A549 (cell line): ENCODE measurements at regions not wholly inside any gene's neighbourhood (a gene's known extent, or its start where the extent isn't known, plus 50 kb on each side); places are given as distances from the start of the nearest gene placed in this dataset.
A peak's percentile ranks its signal among the peaks of the same experiment; 100 is the strongest.

ENCODE experiments used
- ATAC-seq, 2 experiments: fragments of 200-7000 bp in 1 of 2; fragments of >200 bp in 1 of 2; cut with Nextera tagmentation in 1 of 2; cut with Tn5 transposase in 1 of 2; 3 replicates each; pipeline versions ENCODE4 v1.8.0 to v1.9.1; 2018 to 2020; ENCODE audit warnings: mild to moderate bottlenecking in 1 of 2, moderate library complexity in 1 of 2
- CTCF ChIA-PET: fragments of 300-600 bp; sonication (Branson Sonifier 250); formaldehyde crosslinking; extraction: SDS; loops from one replicate; lab custom pipeline; 2021; ENCODE audit warnings: antibody characterized with exemption, inconsistent platforms; lab: Yijun Ruan, JAX
- POLR2A ChIA-PET: fragments of 350-600 bp; formaldehyde crosslinking; extraction: SDS; loops from one replicate; lab custom pipeline; 2021; ENCODE audit warnings: antibody characterized with exemption, inconsistent platforms; lab: Yijun Ruan, JAX
- DNase-seq, 2 experiments: peaks; one replicate each; pipeline versions ENCODE4 v3.0.0 to v3.0.0-alpha.2; 2011 to 2016; ENCODE audit warnings: low read depth in 1 of 2, low spot score in 1 of 2
- FAIRE-seq: peaks from 2 replicates; lab custom pipeline; 2011; peaks lifted over from hg19 to GRCh38; lab: Jason Lieb, UNC
- H3K27ac ChIP-seq, 2 experiments: fragments of >200 bp; sonication (Bioruptor Twin); formaldehyde crosslinking; 3 replicates each; pipeline ENCODE4 v1.5.1; 2016 to 2017
- H3K4me1 ChIP-seq: fragments of >200 bp; sonication (Bioruptor Twin); formaldehyde crosslinking; 3 replicates; pipeline ENCODE4 v1.6.1; 2016
- H3K4me2 ChIP-seq: fragments of >200 bp; sonication (Bioruptor Twin); formaldehyde crosslinking; 3 replicates; pipeline ENCODE4 v1.6.1; 2016
- H3K4me3 ChIP-seq: fragments of >200 bp; sonication (Bioruptor Twin); formaldehyde crosslinking; 3 replicates; pipeline ENCODE4 v1.5.1; 2016
- H3K9me3 ChIP-seq: fragments of >200 bp; sonication (Bioruptor Twin); formaldehyde crosslinking; 3 replicates; pipeline ENCODE4 v1.6.1; 2016
- BHLHE40 ChIP-seq: IDR thresholded peaks from 2 replicates; pipeline ENCODE4 v1.6.1; 2012; ENCODE audit warnings: low read depth, low read length, inconsistent platforms
- CHD4 ChIP-seq: fragments of 200-600 bp; sonication (generic); IDR thresholded peaks from 2 replicates; pipeline ENCODE4 v1.6.1; 2016; ENCODE audit warnings: antibody characterized with exemption, mild to moderate bottlenecking, borderline replicate concordance
- EHF ChIP-seq: fragments of 250-450 bp; sonication (Bioruptor Pico); IDR thresholded peaks from 2 replicates; pipeline ENCODE4 v1.5.0; 2020; ENCODE audit warnings: mild to moderate bottlenecking
- ESRRA ChIP-seq: fragments of 150-350 bp; IDR thresholded peaks from 2 replicates; pipeline ENCODE4 v1.6.1; 2014; ENCODE audit warnings: mild to moderate bottlenecking, low read length, borderline replicate concordance
- FOSL2 ChIP-seq, 2 experiments: fragments of 450-650 bp in 1 of 2; fragments of >200 bp in 1 of 2; sonication (Bioruptor Twin) in 1 of 2; formaldehyde crosslinking; IDR thresholded peaks; 2 replicates each; pipeline versions ENCODE4 v1.5.0 to v1.6.1; 2016 to 2020; ENCODE audit warnings: mild to moderate bottlenecking in 1 of 2, moderate library complexity in 1 of 2
- GATA3 ChIP-seq: IDR thresholded peaks from 2 replicates; pipeline ENCODE4 v1.6.1; 2012; ENCODE audit warnings: borderline replicate concordance
- HDAC2 ChIP-seq: fragments of 200-600 bp; sonication (generic); IDR thresholded peaks from 2 replicates; pipeline ENCODE4 v1.6.1; 2016
- HEYL ChIP-seq: fragments of 250-450 bp; sonication (Bioruptor Pico); IDR thresholded peaks from 2 replicates; pipeline ENCODE4 v1.8.0; 2021; ENCODE audit warnings: mild to moderate bottlenecking, moderate library complexity
- HOXA7 ChIP-seq: fragments of 250-450 bp; sonication (Bioruptor Pico); IDR thresholded peaks from 2 replicates; pipeline ENCODE4 v1.5.0; 2020; ENCODE audit warnings: mild to moderate bottlenecking, moderate library complexity
- HOXB13 ChIP-seq: fragments of 250-450 bp; sonication (Bioruptor Pico); IDR thresholded peaks from 2 replicates; pipeline ENCODE4 v1.5.0; 2020; ENCODE audit warnings: low read depth, mild to moderate bottlenecking, moderate library complexity
- JUNB ChIP-seq: fragments of >200 bp; sonication (Bioruptor Twin); formaldehyde crosslinking; IDR thresholded peaks from 2 replicates; pipeline ENCODE4 v1.6.1; 2016
- KDM1A ChIP-seq: fragments of 200-600 bp; sonication (generic); IDR thresholded peaks from 2 replicates; pipeline ENCODE4 v1.6.1; 2016; ENCODE audit warnings: low read depth, mild to moderate bottlenecking
- MAFK ChIP-seq: fragments of 450-650 bp; IDR thresholded peaks from 2 replicates; pipeline ENCODE4 v1.6.1; 2014; ENCODE audit not compliant: partially characterized antibody
- MAX ChIP-seq: IDR thresholded peaks from 2 replicates; pipeline ENCODE4 v1.6.1; 2012
- NFE2L2 ChIP-seq: fragments of 150-350 bp; conservative IDR thresholded peaks from 2 replicates; pipeline ENCODE4 v1.6.1; 2014; ENCODE audit warnings: low read length
- NPAS2 ChIP-seq: fragments of 250-450 bp; sonication (Bioruptor Pico); IDR thresholded peaks from 2 replicates; pipeline ENCODE4 v1.8.0; 2022; ENCODE audit warnings: mild to moderate bottlenecking, moderate library complexity, borderline replicate concordance
- PBX3 ChIP-seq: IDR thresholded peaks from 2 replicates; pipeline ENCODE4 v1.6.1; 2012
- REST ChIP-seq: fragments of 200-600 bp; sonication (generic); IDR thresholded peaks from 2 replicates; pipeline ENCODE4 v1.6.1; 2016; ENCODE audit warnings: antibody characterized with exemption, mild to moderate bottlenecking, moderate library complexity
- RFX5 ChIP-seq: fragments of 450-650 bp; IDR thresholded peaks from 2 replicates; pipeline ENCODE4 v1.7.1; 2014; ENCODE audit warnings: antibody characterized with exemption, mild to moderate bottlenecking, moderate library complexity
- RNF2 ChIP-seq: fragments of 200-600 bp; sonication (generic); IDR thresholded peaks from 2 replicates; pipeline ENCODE4 v1.6.1; 2016; ENCODE audit warnings: low read depth, mild to moderate bottlenecking, antibody characterized with exemption, moderate library complexity, borderline replicate concordance
- SREBF2 ChIP-seq: fragments of 450-650 bp; IDR thresholded peaks from 2 replicates; pipeline ENCODE4 v1.6.1; 2014; ENCODE audit warnings: mild to moderate bottlenecking, moderate library complexity
- TP53 ChIP-seq: fragments of 250-450 bp; sonication (Bioruptor Pico); IDR thresholded peaks from 2 replicates; pipeline ENCODE4 v1.5.0; 2021; ENCODE audit warnings: mild to moderate bottlenecking, moderate library complexity
- USF2 ChIP-seq: fragments of 450-650 bp; IDR thresholded peaks from 2 replicates; pipeline ENCODE4 v1.6.1; 2014; ENCODE audit warnings: antibody characterized with exemption
- ZC3H11A ChIP-seq: fragments of 450-650 bp; IDR thresholded peaks from 2 replicates; pipeline ENCODE4 v1.6.1; 2014; ENCODE audit warnings: antibody characterized with exemption, mild to moderate bottlenecking
- ZFP36 ChIP-seq: fragments of 450-650 bp; IDR thresholded peaks from 2 replicates; pipeline ENCODE4 v1.6.1; 2014; ENCODE audit warnings: borderline replicate concordance; ENCODE audit not compliant: partially characterized antibody
- WGBS: methylation state at CpG from one replicate; pipeline ENCODE4 v1.1.6; 2017; ENCODE audit errors: missing lambda C conversion rate; 5-methylcytosine and 5-hydroxymethylcytosine counted together

GRCh38 chr11:45741582-45741981, 63.4 kb upstream of the SLC35C1 start:
- Histone ChIP-seq H3K4me2 (no peak overlapping the region), H3K9me3 (no peaks in the 10 kb centered on the region)
- ATAC-seq, result no peak
- TF ChIP-seq RFX5 (no peak), EHF (CRISPR knock-in tag) (no peak), PBX3 (no peak), NPAS2 (CRISPR knock-in tag) (no peak), ESRRA (no peak), HEYL (CRISPR knock-in tag) (no peak), GATA3 (no peak), KDM1A (no peak), JUNB (no peak), CHD4 (no peak), ZFP36 (no peak), TP53 (no peak), NFE2L2 (no peak), MAFK (no peak)
- TF ChIP-seq, all 56 proteins: peak for 0
- ChIA-PET POLR2A (no interaction called here), CTCF (interaction anchor here (1.1 kb wide), 1 partner anchor 30 kb away, joined by 3 read pairs; no protein-coding TSS in a partner anchor)
- Histone ChIP-seq H3K4me3 (no peak overlapping the region), H3K27ac (no peak overlapping the region), H3K4me1 (peaks cover 8% of the 10 kb centered on the region; the same call in 2 of the 3 replicates)
- FAIRE-seq (no peak), DNase-seq (no peak)
- 53% methylated on average over 2 of the region's 2 CpGs for WGBS

- Histone ChIP-seq H3K27ac (no peak overlapping the region), H3K4me1 (peaks cover 8% of the 10 kb centered on the region; the same call in 2 of the 3 replicates), H3K9me3 (no peaks in the 10 kb centered on the region), H3K4me2 (no peak overlapping the region), H3K4me3 (no peak overlapping the region)
- ATAC-seq, result no peak
- CTCF ChIA-PET, result interaction anchor here (1.4 kb wide), 1 partner anchor 30 kb away, joined by 4 read pairs; no protein-coding TSS in a partner anchor
- DNase-seq, result no peak
- no peak for FAIRE-seq
- TF ChIP-seq REST (no peak), NPAS2 (CRISPR knock-in tag) (no peak), MAX (no peak), SREBF2 (no peak), HOXA7 (no peak)
- POLR2A ChIA-PET, result no interaction called here
- WGBS, result 46% methylated on average over 2 of the region's 2 CpGs
These were observed 63.9 kb upstream of the SLC35C1 start for GRCh38 chr11:45741032-45741431.

GRCh38 chr11:45739866-45740265, 65.1 kb upstream of the SLC35C1 start:
- DNase-seq, result peak in 1 of 2 experiments; percentile 17
- FAIRE-seq, result no peak
- H3K4me3 ChIP-seq, result no peak overlapping the region
- no peak overlapping the region for H3K27ac ChIP-seq
- peaks cover 8% of the 10 kb centered on the region; the same call in 2 of the 3 replicates for H3K4me1 ChIP-seq
- POLR2A ChIA-PET, result no interaction called here
- WGBS, result 38% methylated on average over 3 of the region's 3 CpGs
- H3K4me2 ChIP-seq, result no peak overlapping the region
- H3K9me3 ChIP-seq, result no peaks in the 10 kb centered on the region
- ATAC-seq, result no peak; a peak in 1 of 6 replicates
- CTCF ChIA-PET, result interaction anchor here (0.6 to 1.4 kb wide), 2 partner anchors 32 to 368 kb away, joined by 3 to 4 read pairs; no protein-coding TSS in a partner anchor
- TF ChIP-seq SREBF2 (no peak), FOSL2 (IDR thresholded peaks at IDR 0.05) (no peak), FOSL2 (CRISPR knock-in tag; IDR thresholded peaks at IDR 0.05) (no peak), USF2 (no peak), RNF2 (no peak), REST (no peak), ZC3H11A (no peak), HOXB13 (CRISPR knock-in tag) (no peak), HDAC2 (no peak), BHLHE40 (no peak), MAX (no peak)
